EL (cell line): ENCODE measurements at regions not wholly inside any gene's neighbourhood (a gene's known extent, or its start where the extent isn't known, plus 50 kb on each side); places are given as distances from the start of the nearest gene placed in this dataset.
"Not testable (repeated sequence)": the region's sequence is repeated elsewhere in the genome, so short reads cannot be mapped to it uniquely, and the experiment has no call there.

ENCODE experiments used
- DNase-seq: peaks from one replicate; pipeline ENCODE4 v3.0.0-alpha.2; 2016

- DNase-seq: no peak
These were observed 58.5 kb downstream of the DLL1 start for GRCh38 chr6:170232186-170233002.

- no peak for DNase-seq
These were observed 59.3 kb downstream of the DLL1 start for GRCh38 chr6:170231293-170232185.

- no peak for DNase-seq
These were observed 60.2 kb downstream of the DLL1 start for GRCh38 chr6:170230520-170231292.

GRCh38 chr6:170229851-170230519 is 60.9 kb downstream of the DLL1 start:
- DNase-seq: no peak

GRCh38 chr6:170229396-170229795 is 61.5 kb downstream of the DLL1 start:
- DNase-seq: no peak

GRCh38 chr6:170228946-170229310 is 62.0 kb downstream of the DLL1 start:
- DNase-seq: no peak

- no peak for DNase-seq
These were observed 62.6 kb downstream of the DLL1 start for GRCh38 chr6:170227996-170228945.

- no peak for DNase-seq
These were observed 63.3 kb downstream of the DLL1 start for GRCh38 chr6:170227521-170227983.

- DNase-seq: no peak
These were observed 64.2 kb downstream of the DLL1 start for GRCh38 chr6:170226647-170227046.

GRCh38 chr6:170225852-170226417 is 64.9 kb downstream of the DLL1 start:
- no peak for DNase-seq

GRCh38 chr6:170224694-170225660 is 65.9 kb downstream of the DLL1 start:
- DNase-seq: peak; percentile 52

- no peak for DNase-seq
These were observed 66.9 kb downstream of the DLL1 start for GRCh38 chr6:170223718-170224693.

GRCh38 chr6:170222498-170223471 is 68.1 kb downstream of the DLL1 start:
- no peak for DNase-seq

GRCh38 chr6:170221753-170222400 is 69.0 kb downstream of the DLL1 start:
- DNase-seq: no peak

GRCh38 chr6:170221052-170221752 is 69.7 kb downstream of the DLL1 start:
- DNase-seq: no peak

GRCh38 chr6:170213637-170214018 is 77.2 kb downstream of the DLL1 start:
- not testable (repeated sequence) for DNase-seq
